ENCODE measurements at regions not wholly inside any gene's neighbourhood (a gene's known extent, or its start where the extent isn't known, plus 50 kb on each side); places are given as distances from the start of the nearest gene placed in this dataset.

DNA sequence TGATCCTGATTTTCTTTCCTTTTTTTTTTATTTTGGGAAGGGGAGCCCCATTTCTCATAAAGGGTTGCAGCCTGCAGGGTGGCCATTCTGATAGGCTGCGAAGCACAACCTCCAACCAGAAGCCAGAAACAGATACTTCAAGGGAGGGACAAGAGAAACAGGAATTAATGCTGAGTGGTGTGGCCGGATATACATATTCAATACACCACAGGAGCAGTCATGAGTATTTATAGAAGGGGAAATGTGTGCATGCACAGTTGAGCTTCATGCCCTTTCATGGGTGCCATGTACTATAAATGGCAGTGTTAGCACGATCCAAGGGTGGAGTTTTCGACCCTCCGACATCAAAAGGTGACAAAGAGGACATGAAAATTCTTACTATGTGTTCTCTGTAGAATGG is 320.8 kb downstream of the CBLN1 start:
- H3K9me2 ChIP-seq (replicated peaks; ENCODE audit: insufficient read depth, low read length): no peaks in the 10 kb centered on the region

DNA sequence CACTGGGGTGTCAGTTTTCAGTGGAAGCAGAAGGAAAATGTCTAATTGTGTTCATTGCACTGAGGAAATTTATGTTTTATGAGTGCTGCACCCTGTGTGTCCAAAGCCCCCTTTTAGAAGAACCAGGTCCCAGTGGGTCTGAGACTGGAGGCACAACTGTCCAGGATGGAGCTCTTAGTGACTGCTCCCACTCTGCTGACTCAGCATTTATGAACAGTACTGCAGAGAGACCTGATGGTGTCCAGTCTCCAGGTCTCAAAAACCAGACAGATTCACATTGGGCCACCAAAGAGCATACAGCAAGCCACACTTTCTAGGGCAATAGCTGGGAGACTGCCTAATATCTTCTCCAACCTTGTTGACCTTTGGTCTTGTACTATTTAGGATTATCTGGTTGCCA is 321.9 kb downstream of the CBLN1 start:
- no peaks in the 10 kb centered on the region for H3K36me3 ChIP-seq (replicated peaks; ENCODE audit: insufficient read depth, low read length)
- H3K9me3 ChIP-seq (replicated peaks; ENCODE audit: insufficient read depth, low read length): no peaks in the 10 kb centered on the region
- H3K4me1 ChIP-seq (ENCODE audit: low read length): no peaks in the 10 kb centered on the region
- no peaks in the 10 kb centered on the region for H4K20me1 ChIP-seq (ENCODE audit: insufficient read depth, low read length)
- no peak overlapping the region for H3K9ac ChIP-seq (ENCODE audit: low read length)
- H3K27me3 ChIP-seq (replicated peaks; ENCODE audit: insufficient read depth, low read length): no peaks in the 10 kb centered on the region
- H3K79me2 ChIP-seq (ENCODE audit: low read length): no peaks in the 10 kb centered on the region
- H2AFZ ChIP-seq (ENCODE audit: low read length): no peak overlapping the region
- TF ChIP-seq EZH2phosphoT487 (IDR thresholded peaks at IDR 0.05; ENCODE audit: low read length) (no peak), EZH2 (optimal IDR thresholded peaks at IDR 0.05; ENCODE audit: low read depth, low read length) (no peak)
- TF ChIP-seq, protein P1, sequence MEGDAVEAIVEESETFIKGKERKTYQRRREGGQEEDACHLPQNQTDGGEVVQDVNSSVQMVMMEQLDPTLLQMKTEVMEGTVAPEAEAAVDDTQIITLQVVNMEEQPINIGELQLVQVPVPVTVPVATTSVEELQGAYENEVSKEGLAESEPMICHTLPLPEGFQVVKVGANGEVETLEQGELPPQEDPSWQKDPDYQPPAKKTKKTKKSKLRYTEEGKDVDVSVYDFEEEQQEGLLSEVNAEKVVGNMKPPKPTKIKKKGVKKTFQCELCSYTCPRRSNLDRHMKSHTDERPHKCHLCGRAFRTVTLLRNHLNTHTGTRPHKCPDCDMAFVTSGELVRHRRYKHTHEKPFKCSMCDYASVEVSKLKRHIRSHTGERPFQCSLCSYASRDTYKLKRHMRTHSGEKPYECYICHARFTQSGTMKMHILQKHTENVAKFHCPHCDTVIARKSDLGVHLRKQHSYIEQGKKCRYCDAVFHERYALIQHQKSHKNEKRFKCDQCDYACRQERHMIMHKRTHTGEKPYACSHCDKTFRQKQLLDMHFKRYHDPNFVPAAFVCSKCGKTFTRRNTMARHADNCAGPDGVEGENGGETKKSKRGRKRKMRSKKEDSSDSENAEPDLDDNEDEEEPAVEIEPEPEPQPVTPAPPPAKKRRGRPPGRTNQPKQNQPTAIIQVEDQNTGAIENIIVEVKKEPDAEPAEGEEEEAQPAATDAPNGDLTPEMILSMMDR (IDR thresholded peaks at IDR 0.05; ENCODE audit: low read length): no peak
- no peak for DNase-seq
- no peaks in the 10 kb centered on the region for H3K9me2 ChIP-seq (replicated peaks; ENCODE audit: insufficient read depth, low read length)
- no peak overlapping the region for H3K27ac ChIP-seq (ENCODE audit: low read length)
- H3K4me2 ChIP-seq (ENCODE audit: low read depth, low read length): no peak overlapping the region
- H3K4me3 ChIP-seq (ENCODE audit: low read length): no peak overlapping the region
- no peaks in the 10 kb centered on the region for H3F3A ChIP-seq (ENCODE audit: insufficient read depth, low read length)

More for the DNA sequence above, 320.8 kb downstream of the CBLN1 start:
- no peaks in the 10 kb centered on the region for H3K27me3 ChIP-seq (replicated peaks; ENCODE audit: insufficient read depth, low read length)
- no peaks in the 10 kb centered on the region for H4K20me1 ChIP-seq (ENCODE audit: insufficient read depth, low read length)
- no peaks in the 10 kb centered on the region for H3K36me3 ChIP-seq (replicated peaks; ENCODE audit: insufficient read depth, low read length)
- no peaks in the 10 kb centered on the region for H3F3A ChIP-seq (ENCODE audit: insufficient read depth, low read length)
- no peak overlapping the region for H2AFZ ChIP-seq (ENCODE audit: low read length)
- H3K4me1 ChIP-seq (ENCODE audit: low read length): no peaks in the 10 kb centered on the region
- H3K9ac ChIP-seq (ENCODE audit: low read length): no peak overlapping the region
- TF ChIP-seq EZH2 (optimal IDR thresholded peaks at IDR 0.05; ENCODE audit: low read depth, low read length): no peak
- TF ChIP-seq EZH2phosphoT487 (IDR thresholded peaks at IDR 0.05; ENCODE audit: low read length): no peak
- TF ChIP-seq, protein P1 (IDR thresholded peaks at IDR 0.05; ENCODE audit: low read length): no peak
- H3K4me2 ChIP-seq (ENCODE audit: low read depth, low read length): no peak overlapping the region
- H3K9me3 ChIP-seq (replicated peaks; ENCODE audit: insufficient read depth, low read length): no peaks in the 10 kb centered on the region
- no peaks in the 10 kb centered on the region for H3K79me2 ChIP-seq (ENCODE audit: low read length)
- peak; percentile 37 for DNase-seq
- H3K27ac ChIP-seq (ENCODE audit: low read length): no peak overlapping the region
- no peak overlapping the region for H3K4me3 ChIP-seq (ENCODE audit: low read length)

DNA sequence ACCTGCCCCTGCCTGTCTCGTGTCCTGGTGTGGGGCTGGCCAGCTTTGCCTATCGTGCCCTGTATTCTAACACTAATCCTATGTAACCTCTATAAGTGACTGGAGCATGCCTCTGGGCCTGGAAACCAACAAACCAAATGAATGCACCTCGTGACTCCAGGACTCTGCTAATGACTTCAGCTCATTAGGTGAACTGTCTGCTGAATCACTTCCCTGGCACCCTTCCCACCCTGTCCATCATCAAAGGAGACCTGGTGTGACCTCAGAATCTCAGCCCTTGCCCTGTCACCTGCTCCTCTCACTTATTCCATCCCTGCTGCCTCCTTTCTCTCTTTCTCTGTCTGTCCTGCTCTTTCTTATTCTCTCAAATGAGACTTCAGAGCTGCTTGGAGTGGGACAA is 322.4 kb downstream of the CBLN1 start:
- TF ChIP-seq EZH2 (optimal IDR thresholded peaks at IDR 0.05; ENCODE audit: low read depth, low read length) (no peak), EZH2phosphoT487 (IDR thresholded peaks at IDR 0.05; ENCODE audit: low read length) (no peak)
- TF ChIP-seq, protein P1 (IDR thresholded peaks at IDR 0.05; ENCODE audit: low read length): no peak
- no peak overlapping the region for H3K9ac ChIP-seq (ENCODE audit: low read length)
- no peak overlapping the region for H3K4me2 ChIP-seq (ENCODE audit: low read depth, low read length)
- H2AFZ ChIP-seq (ENCODE audit: low read length): no peak overlapping the region
- H4K20me1 ChIP-seq (ENCODE audit: insufficient read depth, low read length): no peaks in the 10 kb centered on the region
- no peaks in the 10 kb centered on the region for H3F3A ChIP-seq (ENCODE audit: insufficient read depth, low read length)
- H3K4me1 ChIP-seq (ENCODE audit: low read length): no peaks in the 10 kb centered on the region
- no peaks in the 10 kb centered on the region for H3K27me3 ChIP-seq (replicated peaks; ENCODE audit: insufficient read depth, low read length)
- no peaks in the 10 kb centered on the region for H3K9me3 ChIP-seq (replicated peaks; ENCODE audit: insufficient read depth, low read length)
- no peaks in the 10 kb centered on the region for H3K9me2 ChIP-seq (replicated peaks; ENCODE audit: insufficient read depth, low read length)
- H3K27ac ChIP-seq (ENCODE audit: low read length): no peak overlapping the region
- DNase-seq: no peak
- no peaks in the 10 kb centered on the region for H3K36me3 ChIP-seq (replicated peaks; ENCODE audit: insufficient read depth, low read length)
- no peak overlapping the region for H3K4me3 ChIP-seq (ENCODE audit: low read length)
- H3K79me2 ChIP-seq (ENCODE audit: low read length): no peaks in the 10 kb centered on the region
